Loucy (cell line): ENCODE measurements at regions not wholly inside any gene's neighbourhood (a gene's known extent, or its start where the extent isn't known, plus 50 kb on each side); places are given as distances from the start of the nearest gene placed in this dataset.
A peak's percentile ranks its signal among the peaks of the same experiment; 100 is the strongest.

ENCODE experiments used
- H2AFZ ChIP-seq: fragments of 200-600 bp; sonication (generic); 2 replicates; pipeline ENCODE4 v1.6.0; 2016; ENCODE audit warnings: antibody characterized with exemption, mild to moderate bottlenecking, low read length, moderate library complexity
- H3F3A ChIP-seq: fragments of 200-600 bp; 2 replicates; pipeline ENCODE4 v1.6.0; 2016; ENCODE audit warnings: antibody characterized with exemption, low read depth, mild to moderate bottlenecking
- H3K27me3 ChIP-seq: fragments of 200-600 bp; sonication (generic); 2 replicates; pipeline ENCODE4 v1.6.1; 2014; ENCODE audit warnings: low read length, mild to moderate bottlenecking; ENCODE audit not compliant: insufficient read depth, poor library complexity, severe bottlenecking
- H3K36me3 ChIP-seq: fragments of 200-600 bp; sonication (generic); 2 replicates; pipeline ENCODE4 v1.6.1; 2016; ENCODE audit warnings: low read length; ENCODE audit not compliant: insufficient read depth
- H3K4me1 ChIP-seq: fragments of 200-600 bp; sonication (generic); 2 replicates; pipeline ENCODE4 v1.5.1; 2014; ENCODE audit warnings: low read length, mild to moderate bottlenecking; ENCODE audit not compliant: insufficient read depth, poor library complexity, severe bottlenecking
- H3K4me2 ChIP-seq: fragments of 200-600 bp; sonication (generic); 2 replicates; pipeline ENCODE4 v1.6.0; 2014; ENCODE audit warnings: antibody characterized with exemption, low read length, low read depth, mild to moderate bottlenecking; ENCODE audit not compliant: poor library complexity, severe bottlenecking
- H3K4me3 ChIP-seq: fragments of 200-600 bp; sonication (generic); 2 replicates; pipeline ENCODE4 v1.5.1; 2014; ENCODE audit warnings: low read length, mild to moderate bottlenecking, mixed read lengths; ENCODE audit not compliant: poor library complexity, severe bottlenecking
- H3K79me2 ChIP-seq: fragments of 200-600 bp; sonication (generic); 2 replicates; pipeline ENCODE4 v1.6.1; 2014; ENCODE audit warnings: low read length; ENCODE audit not compliant: insufficient read depth
- H3K9ac ChIP-seq: fragments of 200-600 bp; sonication (generic); 2 replicates; pipeline ENCODE4 v1.6.0; 2014; ENCODE audit warnings: mild to moderate bottlenecking, low read depth, low read length, moderate library complexity; ENCODE audit not compliant: poor library complexity, severe bottlenecking
- H3K9me2 ChIP-seq: fragments of 200-600 bp; sonication (generic); replicated peaks from 2 replicates; pipeline ENCODE4 v1.6.1; 2016; ENCODE audit warnings: low read depth, low read length, mixed read lengths
- H3K9me3 ChIP-seq: fragments of 200-600 bp; sonication (generic); 2 replicates; pipeline ENCODE4 v1.6.1; 2014; ENCODE audit warnings: mild to moderate bottlenecking, antibody characterized with exemption, low read length, low read depth; ENCODE audit not compliant: insufficient read depth
- H4K20me1 ChIP-seq: fragments of 200-600 bp; sonication (generic); 2 replicates; pipeline ENCODE4 v1.6.0; 2014; ENCODE audit warnings: antibody characterized with exemption, low read length, mild to moderate bottlenecking; ENCODE audit not compliant: insufficient read depth, poor library complexity, severe bottlenecking
- CTCF ChIP-seq: fragments of 200-600 bp; sonication (generic); conservative IDR thresholded peaks from 2 replicates; pipeline ENCODE4 v1.5.1; 2014; ENCODE audit warnings: mild to moderate bottlenecking, antibody characterized with exemption, low read length
- EZH2phosphoT487 ChIP-seq: fragments of 200-600 bp; IDR thresholded peaks from 2 replicates; pipeline ENCODE4 v1.6.1; 2018; ENCODE audit warnings: antibody characterized with exemption, mild to moderate bottlenecking, moderate library complexity, borderline replicate concordance

GRCh38 chr15:38705436-38706219 lies 141.0 kb upstream of the RASGRP1 start:
- no peak for TF ChIP-seq EZH2phosphoT487
- no peak for TF ChIP-seq CTCF
- Histone ChIP-seq H3K4me1 (peaks cover 19% of the 10 kb centered on the region), H3K9me3 (no peaks in the 10 kb centered on the region), H3K9ac (no peak overlapping the region), H3F3A (no peaks in the 10 kb centered on the region), H2AFZ (no peak overlapping the region), H3K9me2 (no peaks in the 10 kb centered on the region), H3K4me3 (no peak overlapping the region), H3K27me3 (no peaks in the 10 kb centered on the region), H3K4me2 (no peak overlapping the region), H3K79me2 (no peaks in the 10 kb centered on the region), H4K20me1 (no peaks in the 10 kb centered on the region), H3K36me3 (no peaks in the 10 kb centered on the region)

- Histone ChIP-seq H3K36me3 (no peaks in the 10 kb centered on the region), H3K27me3 (no peaks in the 10 kb centered on the region), H3K4me2 (no peak overlapping the region), H3K9ac (no peak overlapping the region), H3K4me3 (no peak overlapping the region), H3K79me2 (no peaks in the 10 kb centered on the region), H4K20me1 (no peaks in the 10 kb centered on the region), H3K9me3 (no peaks in the 10 kb centered on the region), H3K4me1 (peaks cover 15% of the 10 kb centered on the region), H3F3A (no peaks in the 10 kb centered on the region), H2AFZ (no peak overlapping the region), H3K9me2 (no peaks in the 10 kb centered on the region)
- TF ChIP-seq CTCF = no peak
These were observed 142.3 kb upstream of the RASGRP1 start for GRCh38 chr15:38706956-38707355.

- Histone ChIP-seq H3K4me1 (peaks cover 11% of the 10 kb centered on the region), H3K4me2 (no peak overlapping the region), H3K79me2 (no peaks in the 10 kb centered on the region), H2AFZ (no peak overlapping the region), H3F3A (no peaks in the 10 kb centered on the region), H4K20me1 (no peaks in the 10 kb centered on the region), H3K9me3 (no peaks in the 10 kb centered on the region), H3K9me2 (no peaks in the 10 kb centered on the region), H3K36me3 (no peaks in the 10 kb centered on the region), H3K27me3 (no peaks in the 10 kb centered on the region), H3K9ac (no peak overlapping the region), H3K4me3 (no peak overlapping the region)
- TF ChIP-seq EZH2phosphoT487 = no peak
- TF ChIP-seq CTCF = peak; percentile 84
These were observed 143.4 kb upstream of the RASGRP1 start for GRCh38 chr15:38707802-38708671.
